Ureter (tissue), 1 donor: ENCODE measurements at regions not wholly inside any gene's neighbourhood (a gene's known extent, or its start where the extent isn't known, plus 50 kb on each side); places are given as distances from the start of the nearest gene placed in this dataset.
"Not testable (repeated sequence)": the region's sequence is repeated elsewhere in the genome, so short reads cannot be mapped to it uniquely, and the experiment has no call there.

ENCODE experiments used
- DNase-seq: peaks from one replicate; pipeline ENCODE4 v3.0.0-alpha.2; 2020; ENCODE audit warnings: low spot score
- donor health status: DM: yes; HTN: yes; CAD: no.

DNA sequence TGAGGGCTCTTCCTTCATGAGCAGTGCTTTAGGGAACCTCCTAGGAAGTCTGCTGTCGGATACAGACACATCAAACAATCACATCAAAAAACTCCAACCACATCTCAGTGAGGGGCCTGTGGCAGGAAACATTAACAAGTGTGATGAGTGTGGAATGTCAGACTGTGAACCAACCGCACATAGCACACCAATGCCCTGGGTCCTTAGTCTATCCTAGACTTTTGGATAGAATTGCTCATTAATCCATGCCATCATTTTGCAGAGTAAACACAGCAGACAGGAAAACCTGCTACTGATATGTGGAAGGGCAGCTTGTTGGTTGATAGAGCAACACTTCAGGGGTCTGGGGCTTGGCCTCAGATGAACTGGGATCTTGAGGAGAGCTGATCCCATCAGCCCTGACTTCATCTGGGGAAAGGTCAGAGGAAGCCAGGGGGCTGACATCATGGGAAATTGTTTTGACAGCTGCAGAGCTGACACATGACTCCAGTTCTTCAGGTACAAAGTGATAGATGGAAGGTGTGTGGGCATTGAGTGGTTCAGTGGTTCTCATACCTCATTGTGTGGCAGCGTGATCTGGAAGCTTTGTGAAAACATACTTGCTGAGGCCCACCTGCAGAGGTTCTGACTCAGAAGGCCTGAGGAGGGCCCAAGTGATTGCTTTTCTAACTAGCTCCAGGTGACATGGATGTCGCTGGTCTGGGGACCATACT is 193.3 kb downstream of the DIRAS2 start:
- no peak for DNase-seq

- DNase-seq = no peak
These were observed 190.8 kb downstream of the DIRAS2 start for GRCh38 chr9:90451804-90452203.

DNA sequence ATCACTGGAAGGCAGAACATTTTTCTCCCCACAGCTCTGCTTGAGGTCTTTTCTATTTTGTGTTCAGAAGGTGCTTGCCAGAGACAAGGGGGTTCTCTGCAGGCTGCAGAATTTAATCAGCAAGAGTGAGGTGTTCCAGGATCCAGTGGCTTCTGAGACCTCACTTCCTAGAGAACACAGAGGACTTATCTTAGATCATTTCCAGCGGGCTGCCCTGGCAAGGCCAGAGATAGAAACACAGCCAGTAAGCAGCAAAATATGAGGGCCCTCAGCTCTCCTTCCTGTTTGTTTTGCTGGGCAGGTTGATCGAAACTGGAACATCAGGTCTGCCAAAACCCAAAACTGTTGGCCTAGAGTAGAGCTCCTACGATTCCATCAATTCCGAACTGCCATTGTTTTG is 187.3 kb downstream of the DIRAS2 start:
- DNase-seq = no peak

DNA sequence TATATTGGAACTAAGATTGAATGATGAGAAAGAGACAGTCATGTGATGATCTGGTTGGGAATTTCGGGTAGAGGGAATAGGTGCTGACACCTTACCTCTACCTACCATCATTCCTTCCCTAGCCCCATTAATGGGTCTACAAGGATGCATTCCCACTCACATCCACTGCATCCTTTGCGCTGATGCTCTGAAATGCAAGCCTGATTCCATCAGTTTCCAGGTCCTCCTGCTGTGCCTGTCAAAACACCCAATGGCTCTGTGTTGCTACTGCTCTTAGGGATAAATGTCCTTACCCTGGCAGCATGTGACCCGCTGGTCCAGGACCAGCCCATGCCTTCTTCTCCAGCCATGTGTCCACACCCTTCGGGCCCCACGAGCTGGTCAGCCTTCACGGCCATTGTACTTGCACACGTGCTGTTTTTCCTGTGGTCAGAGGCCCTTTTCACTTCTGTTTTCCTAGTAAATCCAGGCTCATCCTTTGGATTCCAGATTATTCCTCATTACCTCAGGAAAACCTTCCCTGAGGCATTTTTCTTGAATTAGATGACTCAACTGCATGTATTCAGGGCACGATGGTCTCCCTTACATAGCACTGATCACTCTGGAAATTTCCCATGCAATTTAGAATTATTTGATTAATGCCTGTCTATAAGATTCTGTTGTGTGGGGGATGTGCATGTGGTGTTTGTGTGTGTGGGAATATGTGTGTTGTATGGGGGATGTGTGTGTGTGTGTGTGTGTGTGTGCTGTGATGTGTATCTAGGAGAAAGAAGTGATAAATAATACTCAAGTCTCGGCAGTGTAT is 185.0 kb downstream of the DIRAS2 start:
- DNase-seq = no peak

DNA sequence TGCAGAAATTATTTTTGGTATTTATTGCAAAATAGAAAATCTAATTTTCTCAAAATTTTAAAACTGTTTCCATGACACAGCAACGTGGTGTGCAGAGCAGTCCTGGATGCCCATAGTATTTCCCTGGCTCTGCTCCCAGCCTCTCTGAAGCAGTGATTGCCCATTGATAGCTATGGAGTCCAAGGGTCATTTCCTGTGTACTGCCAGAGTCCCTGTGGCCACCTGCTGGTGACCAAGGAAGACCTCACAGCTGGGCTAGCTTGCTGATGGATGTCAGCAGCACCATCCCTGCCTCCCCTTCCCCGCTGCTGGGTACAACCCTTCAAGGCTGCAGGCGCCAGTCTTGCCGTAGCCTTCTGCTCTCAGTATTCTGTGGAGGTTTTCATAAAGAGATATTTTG is 184.1 kb downstream of the DIRAS2 start:
- DNase-seq = no peak

- no peak for DNase-seq
These were observed 183.3 kb downstream of the DIRAS2 start for GRCh38 chr9:90459321-90459720.

- DNase-seq = no peak
These were observed 182.4 kb downstream of the DIRAS2 start for GRCh38 chr9:90460220-90460619.

- no peak for DNase-seq
These were observed 177.6 kb downstream of the DIRAS2 start for GRCh38 chr9:90464978-90465377.

- no peak for DNase-seq
These were observed 176.2 kb downstream of the DIRAS2 start for GRCh38 chr9:90466441-90466840.

DNA sequence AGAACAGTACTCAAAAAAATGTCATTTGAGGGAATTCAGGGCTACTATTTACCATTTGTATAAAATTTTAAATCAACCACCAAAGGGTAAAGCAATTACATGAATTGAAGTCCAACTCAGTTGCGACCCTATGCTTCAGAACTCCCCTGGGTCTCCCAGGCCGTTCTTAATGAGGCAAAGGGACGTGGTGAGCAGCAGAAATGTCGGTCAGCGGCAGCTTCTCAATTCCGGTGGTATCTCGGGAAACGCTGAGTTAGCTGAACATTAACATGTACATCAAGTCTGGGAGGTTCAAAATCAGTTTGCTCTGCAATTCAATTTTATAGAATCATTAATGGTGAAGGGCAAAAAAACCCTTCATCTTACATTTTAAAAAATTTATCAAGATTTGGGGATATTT is 173.2 kb downstream of the DIRAS2 start:
- no peak for DNase-seq

- DNase-seq = no peak
These were observed 172.7 kb downstream of the DIRAS2 start for GRCh38 chr9:90469865-90470387.

GRCh38 chr9:90476058-90476457 is 166.6 kb downstream of the DIRAS2 start:
- no peak for DNase-seq

- DNase-seq = no peak
These were observed 165.1 kb downstream of the DIRAS2 start for GRCh38 chr9:90477535-90477934.

DNA sequence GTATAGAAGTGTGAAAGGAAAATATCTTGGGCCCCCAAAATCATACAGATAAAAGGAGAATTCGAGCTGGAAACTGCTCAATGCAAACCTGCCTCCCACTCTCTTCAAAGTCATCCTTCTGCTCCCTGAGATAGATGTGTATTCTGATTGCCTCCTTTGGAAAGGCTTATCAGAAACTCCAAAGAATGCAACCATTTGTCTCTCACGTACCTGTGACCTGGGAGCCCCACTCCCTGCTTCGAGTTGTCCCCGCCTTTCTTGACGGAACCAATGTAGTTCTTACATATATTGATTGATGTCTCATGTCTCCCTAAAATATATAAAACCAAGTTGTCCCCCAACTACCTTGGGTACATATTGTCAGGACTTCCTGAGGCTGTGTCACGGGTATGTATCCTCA is 163.8 kb downstream of the DIRAS2 start:
- DNase-seq = no peak

DNA sequence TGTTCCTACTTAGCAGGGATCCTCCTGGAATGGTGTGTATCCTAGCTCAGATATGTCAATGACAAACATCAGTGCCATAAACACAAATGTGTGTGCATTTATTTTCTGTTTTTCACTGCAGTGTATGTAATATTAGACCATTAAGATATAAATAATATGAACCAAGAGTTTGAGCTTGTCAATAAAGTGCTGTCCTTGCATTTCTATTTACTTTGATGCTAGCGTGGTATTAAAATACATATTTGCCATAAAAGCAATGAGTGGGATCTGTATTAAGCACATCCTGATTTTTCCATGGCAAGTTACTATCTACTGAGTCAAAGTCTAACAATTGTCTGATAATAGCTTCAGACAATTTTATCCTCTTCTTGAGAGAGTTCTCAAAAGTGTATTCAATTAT is 157.6 kb downstream of the DIRAS2 start:
- DNase-seq = no peak

DNA sequence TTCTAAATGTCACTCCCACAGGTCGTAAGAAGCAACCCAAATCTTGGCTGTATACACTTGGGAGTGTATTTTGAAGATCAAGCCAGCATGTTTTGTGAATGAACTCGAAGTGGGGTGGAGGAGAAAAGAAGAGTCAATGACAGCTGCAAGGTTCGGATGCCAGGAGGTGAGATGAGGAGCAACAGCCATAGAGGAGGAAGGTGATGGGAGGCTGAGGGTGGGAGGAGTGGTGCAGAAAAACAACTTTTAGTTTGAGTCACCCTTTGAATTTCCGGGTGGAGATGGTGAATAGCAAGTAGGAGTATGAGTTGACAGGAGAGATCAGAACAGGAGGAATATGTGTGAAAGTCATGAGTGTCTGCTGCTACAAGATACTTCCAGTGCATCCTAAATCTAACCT is 153.6 kb downstream of the DIRAS2 start:
- DNase-seq = no peak

GRCh38 chr9:90499761-90500160 is 142.9 kb downstream of the DIRAS2 start:
- no peak for DNase-seq

- no peak for DNase-seq
These were observed 140.5 kb downstream of the DIRAS2 start for GRCh38 chr9:90502134-90502533.

- no peak for DNase-seq
These were observed 138.1 kb downstream of the DIRAS2 start for GRCh38 chr9:90504486-90504885.

DNA sequence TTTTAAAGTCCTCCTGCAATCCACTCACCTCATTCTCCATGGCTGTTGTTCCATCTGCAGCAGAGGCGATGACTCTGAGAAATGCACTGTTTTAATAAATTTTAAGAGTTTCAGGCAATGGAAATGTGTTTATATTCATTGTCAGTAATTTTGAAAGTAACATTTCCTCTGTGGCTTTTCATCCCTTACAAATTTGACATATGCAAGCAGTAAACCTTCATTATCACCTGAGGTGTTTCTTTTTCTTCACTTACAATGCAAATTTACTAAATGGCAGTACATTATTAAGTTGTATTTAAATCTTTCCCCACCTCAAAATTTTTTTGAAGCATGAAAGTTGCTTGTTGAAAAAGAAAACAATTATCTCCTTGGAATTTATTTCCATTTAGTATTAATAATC is 136.9 kb downstream of the DIRAS2 start:
- no peak for DNase-seq

- DNase-seq = not testable (repeated sequence)
These were observed 136.2 kb downstream of the DIRAS2 start for GRCh38 chr9:90506402-90506801.

DNA sequence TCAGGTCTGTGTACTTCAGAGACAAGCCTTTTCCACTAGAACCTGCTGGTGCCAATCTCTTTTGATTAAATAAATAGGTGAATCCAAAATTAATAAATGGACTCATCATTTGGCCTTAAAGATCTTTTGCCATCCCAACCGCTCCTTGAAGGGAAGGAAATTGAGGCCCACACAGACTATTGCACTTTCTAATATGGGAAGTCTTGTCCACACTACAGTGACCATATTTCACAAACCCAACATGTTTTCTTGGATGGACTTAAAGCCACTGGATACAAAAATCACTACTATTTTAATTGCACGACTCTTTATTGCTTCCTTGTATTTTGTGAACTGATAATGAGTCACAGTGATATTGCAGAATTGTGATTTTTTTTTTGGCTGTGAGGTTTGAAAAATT is 135.0 kb downstream of the DIRAS2 start:
- DNase-seq = no peak

DNA sequence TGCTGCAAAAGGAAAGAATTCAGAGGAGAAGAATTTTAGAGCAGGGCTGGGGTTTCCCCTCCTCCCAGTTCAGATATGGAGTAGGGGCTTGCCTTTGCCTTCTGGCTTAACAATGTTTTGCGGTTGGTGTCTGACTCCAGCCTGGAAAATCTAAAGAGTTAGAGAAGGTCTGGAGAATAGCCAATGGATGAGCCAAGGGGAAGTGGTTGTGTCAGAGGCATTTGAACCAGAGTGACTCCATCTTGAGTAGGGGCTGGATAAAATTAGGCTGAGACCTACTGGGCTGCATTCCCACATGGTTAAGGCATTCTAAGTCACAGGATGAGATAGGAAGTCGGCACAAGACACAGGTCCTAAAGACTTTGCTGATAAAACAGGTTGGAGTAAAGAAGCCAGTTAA is 133.7 kb downstream of the DIRAS2 start:
- no peak for DNase-seq
